GM12865 (cell line): ENCODE measurements at regions not wholly inside any gene's neighbourhood (a gene's known extent, or its start where the extent isn't known, plus 50 kb on each side); places are given as distances from the start of the nearest gene placed in this dataset.
"Not testable (repeated sequence)": the region's sequence is repeated elsewhere in the genome, so short reads cannot be mapped to it uniquely, and the experiment has no call there.

Source experiments
- DNase-seq: peaks from one replicate; pipeline ENCODE4 v3.0.0; 2010; ENCODE audit warnings: low read depth
- H3K4me3 ChIP-seq: 2 replicates; pipeline ENCODE4 v1.5.1; 2011; ENCODE audit warnings: mild to moderate bottlenecking, low read depth, low read length, control low read depth
- CTCF ChIP-seq: IDR thresholded peaks from 2 replicates; pipeline ENCODE4 v1.5.1; 2011; ENCODE audit warnings: low read length, control low read depth, low read depth, inconsistent platforms; ENCODE audit not compliant: insufficient read depth; ENCODE audit errors: missing control alignments

- no peak overlapping the region for H3K4me3 ChIP-seq
- DNase-seq: no peak
- no peak for TF ChIP-seq CTCF
Observed at GRCh38 chr14:37776791-37777499, 181.5 kb downstream of the TTC6 start.

GRCh38 chr14:37778135-37778943, 182.9 kb downstream of the TTC6 start:
- no peak for DNase-seq
- TF ChIP-seq CTCF: no peak
- no peak overlapping the region for H3K4me3 ChIP-seq

- no peak for TF ChIP-seq CTCF
- no peak overlapping the region for H3K4me3 ChIP-seq
- no peak for DNase-seq
Observed at GRCh38 chr14:37779480-37779879, 184.1 kb downstream of the TTC6 start.

- not testable (repeated sequence) for H3K4me3 ChIP-seq, DNase-seq
Observed at GRCh38 chr14:37780731-37781130, 185.3 kb downstream of the TTC6 start.

GRCh38 chr14:37784203-37784826, 188.9 kb downstream of the TTC6 start:
- DNase-seq, H3K4me3 ChIP-seq: not testable (repeated sequence)

- not testable (repeated sequence) for DNase-seq
Observed at GRCh38 chr14:37784827-37785223, 189.4 kb downstream of the TTC6 start.

GRCh38 chr14:37785298-37785697, 189.9 kb downstream of the TTC6 start:
- not testable (repeated sequence) for H3K4me3 ChIP-seq, DNase-seq

More at GRCh38 chr14:37784827-37785223, 189.4 kb downstream of the TTC6 start:
- not testable (repeated sequence) for H3K4me3 ChIP-seq

GRCh38 chr14:37786114-37786625, 190.7 kb downstream of the TTC6 start:
- DNase-seq, H3K4me3 ChIP-seq: not testable (repeated sequence)

- no peak overlapping the region for H3K4me3 ChIP-seq
- no peak for DNase-seq
- TF ChIP-seq CTCF: no peak
Observed at GRCh38 chr14:37787879-37788494, 192.6 kb downstream of the TTC6 start.
